Liver (tissue), 8 donors: ENCODE measurements at regions not wholly inside any gene's neighbourhood (a gene's known extent, or its start where the extent isn't known, plus 50 kb on each side); places are given as distances from the start of the nearest gene placed in this dataset.

Experiments used
- DNase-seq: peaks from one replicate; pipeline ENCODE4 v3.0.0-alpha.2; 2017; ENCODE audit warnings: low spot score
- H3K27ac ChIP-seq, 2 donors: one replicate each; pipeline ENCODE4 v1.7.0; 2013; ENCODE audit warnings: inconsistent platforms in 2 of 2, low read length in 2 of 2, control low read depth in 1 of 2, low read depth in 1 of 2, mild to moderate bottlenecking in 1 of 2
- H3K27me3 ChIP-seq, 4 donors: one replicate each; pipeline versions ENCODE4 v1.6.1 to v1.7.0; 2013; ENCODE audit warnings: low read length in 3 of 4, inconsistent platforms in 1 of 4, mild to moderate bottlenecking in 1 of 4, moderate library complexity in 1 of 4; ENCODE audit not compliant: control insufficient read depth in 4 of 4, insufficient read depth in 4 of 4
- H3K36me3 ChIP-seq, 4 donors: one replicate each; pipeline versions ENCODE4 v1.6.1 to v1.7.0; 2013; ENCODE audit warnings: low read length in 3 of 4, mild to moderate bottlenecking in 3 of 4, low read depth in 1 of 4, moderate library complexity in 1 of 4; ENCODE audit not compliant: control insufficient read depth in 4 of 4, insufficient read depth in 3 of 4
- H3K4me1 ChIP-seq, 4 donors: one replicate each; pipeline versions ENCODE4 v1.6.1 to v1.7.0; 2013; ENCODE audit warnings: low read length in 3 of 4, mild to moderate bottlenecking in 3 of 4, moderate library complexity in 1 of 4; ENCODE audit not compliant: control insufficient read depth in 4 of 4, insufficient read depth in 4 of 4
- H3K4me3 ChIP-seq, 3 donors: one replicate each; pipeline versions ENCODE4 v1.6.1 to v1.7.0; 2013; ENCODE audit warnings: low read length in 3 of 3, control low read depth in 1 of 3, low read depth in 1 of 3, mild to moderate bottlenecking in 1 of 3
- H3K9ac ChIP-seq, 2 donors: one replicate each; pipeline ENCODE4 v1.7.0; 2013; ENCODE audit warnings: low read length in 2 of 2, mild to moderate bottlenecking in 2 of 2, moderate library complexity in 2 of 2, control low read depth in 1 of 2, low read depth in 1 of 2
- H3K9me3 ChIP-seq, 4 donors: one replicate each; pipeline versions ENCODE4 v1.6.1 to v1.7.0; 2013; ENCODE audit warnings: low read length in 3 of 4; ENCODE audit not compliant: control insufficient read depth in 4 of 4
- EGR1 ChIP-seq, 2 donors: IDR thresholded peaks; 2 replicates each; pipeline ENCODE4 v1.6.1; 2016 to 2018; ENCODE audit warnings: antibody characterized with exemption in 2 of 2, low read depth in 2 of 2
- FOXA1 ChIP-seq: IDR thresholded peaks from 2 replicates; pipeline ENCODE4 v1.6.1; 2016; ENCODE audit warnings: antibody characterized with exemption
- FOXA2 ChIP-seq: IDR thresholded peaks from 2 replicates; pipeline ENCODE4 v1.6.1; 2016; ENCODE audit warnings: antibody characterized with exemption
- GABPA ChIP-seq, 2 donors: IDR thresholded peaks in 1 of 2; conservative IDR thresholded peaks in 1 of 2; 2 replicates each; pipeline ENCODE4 v1.6.1; 2016; ENCODE audit warnings: antibody characterized with exemption in 2 of 2, mild to moderate bottlenecking in 1 of 2, moderate library complexity in 1 of 2
- HNF4A ChIP-seq, 2 donors: conservative IDR thresholded peaks; 2 replicates each; pipeline ENCODE4 v1.6.1; 2016; ENCODE audit warnings: antibody characterized with exemption in 2 of 2, mild to moderate bottlenecking in 2 of 2
- HNF4G ChIP-seq: IDR thresholded peaks from 2 replicates; pipeline ENCODE4 v1.6.1; 2016; ENCODE audit warnings: antibody characterized with exemption
- JUND ChIP-seq, 2 donors: IDR thresholded peaks; 2 replicates each; pipeline ENCODE4 v1.6.1; 2016; ENCODE audit warnings: antibody characterized with exemption in 2 of 2
- NR2F2 ChIP-seq: IDR thresholded peaks from 2 replicates; pipeline ENCODE4 v1.6.1; 2016; ENCODE audit warnings: antibody characterized with exemption
- RAD21 ChIP-seq, 2 donors: IDR thresholded peaks; 2 replicates each; pipeline ENCODE4 v1.6.1; 2016; ENCODE audit warnings: antibody characterized with exemption in 2 of 2, mild to moderate bottlenecking in 2 of 2
- RXRA ChIP-seq, 2 donors: IDR thresholded peaks; 2 replicates each; pipeline ENCODE4 v1.6.1; 2017 to 2018; ENCODE audit warnings: antibody characterized with exemption in 2 of 2, mild to moderate bottlenecking in 1 of 2
- SP1 ChIP-seq: IDR thresholded peaks from 2 replicates; pipeline ENCODE4 v1.6.1; 2018; ENCODE audit warnings: antibody characterized with exemption, mild to moderate bottlenecking
- TAF1 ChIP-seq: conservative IDR thresholded peaks from 2 replicates; pipeline ENCODE4 v1.6.1; 2016; ENCODE audit warnings: antibody characterized with exemption, mild to moderate bottlenecking
- YY1 ChIP-seq: IDR thresholded peaks from 2 replicates; pipeline ENCODE4 v1.6.1; 2016; ENCODE audit warnings: antibody characterized with exemption, mild to moderate bottlenecking
- WGBS: extraction: QIAGEN DNeasy Blood & Tissue Kit; methylation state at CpG from one replicate; pipeline ENCODE4 v1.1.7; 2013; 5-methylcytosine and 5-hydroxymethylcytosine counted together
- TF ChIP-seq, protein P1 (sequence below): IDR thresholded peaks from 2 replicates; pipeline ENCODE4 v1.6.1; 2016; ENCODE audit warnings: antibody characterized with exemption
- TF ChIP-seq, protein P2 (sequence below): fragments of 150-350 bp; IDR thresholded peaks from 2 replicates; pipeline ENCODE4 v1.5.1; 2017; ENCODE audit warnings: improper control_type of control experiment, low read depth, low read length; ENCODE audit not compliant: missing input control
- TF ChIP-seq, protein P3 (sequence below): IDR thresholded peaks from 2 replicates; pipeline ENCODE4 v1.6.1; 2016; ENCODE audit warnings: antibody characterized with exemption, mild to moderate bottlenecking
- TF ChIP-seq, protein P4 (sequence below): IDR thresholded peaks from 2 replicates; pipeline ENCODE4 v1.6.1; 2016; ENCODE audit warnings: antibody characterized with exemption
- TF ChIP-seq, protein P5 (sequence below): IDR thresholded peaks from 2 replicates; pipeline ENCODE4 v1.6.1; 2016; ENCODE audit warnings: antibody characterized with exemption
- donor health status: healthy.
- donor health status: healthy.
- donor health status: healthy.
- donor health status: healthy.
- donor health status: healthy.

DNA sequence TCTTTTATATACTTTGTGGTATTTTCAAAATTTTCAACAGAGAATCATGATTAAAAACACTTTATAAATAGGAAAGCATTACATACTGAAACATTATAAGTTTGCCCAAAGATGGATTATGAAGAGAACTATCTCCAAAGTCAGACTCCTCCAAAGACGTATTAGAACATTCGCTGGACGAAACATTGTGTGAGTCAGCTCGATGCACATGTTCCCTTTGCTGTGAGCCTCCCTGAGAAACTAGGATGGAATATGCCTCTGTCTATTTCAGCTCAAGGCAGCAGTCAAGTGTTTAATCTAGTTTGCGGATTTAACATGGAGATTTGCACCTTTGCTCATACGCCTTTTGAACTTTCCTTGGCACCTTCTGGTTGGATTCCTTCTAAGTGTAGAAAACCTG, 92.2 kb upstream of the NCKAP5 start:
- no peak for DNase-seq

DNA sequence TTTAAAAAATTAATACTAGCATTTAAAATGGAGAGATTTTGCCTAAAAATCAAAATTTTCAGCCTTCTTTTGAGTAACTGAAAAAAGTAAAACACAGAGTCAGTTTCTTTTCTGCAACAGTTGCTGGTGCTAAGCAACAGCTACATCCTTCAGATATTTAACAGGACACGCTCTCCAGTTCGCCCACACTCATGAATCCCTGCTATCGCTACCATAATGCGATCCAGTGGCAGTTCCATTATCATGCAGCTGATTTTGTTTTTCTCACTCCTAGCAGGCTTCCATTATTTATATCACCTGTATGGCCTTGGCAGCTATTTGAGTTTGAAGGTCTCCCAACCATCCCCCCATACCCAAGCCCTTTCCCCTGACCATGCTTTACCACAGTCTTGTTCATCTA, 93.1 kb upstream of the NCKAP5 start:
- no peaks in the 10 kb centered on the region for H3K9me3 ChIP-seq

More for the DNA sequence above, 92.2 kb upstream of the NCKAP5 start:
- WGBS, result 96% methylated on average over 6 of the region's 6 CpGs
- Histone ChIP-seq H3K36me3 (no peaks in the 10 kb centered on the region), H3K27ac (no peak overlapping the region), H3K9me3 (no peaks in the 10 kb centered on the region), H3K27me3 (no peaks in the 10 kb centered on the region), H3K4me3 (no peak overlapping the region), H3K9ac (no peak overlapping the region), H3K4me1 (no peaks in the 10 kb centered on the region)
- TF ChIP-seq FOXA2 (no peak), EGR1 (IDR thresholded peaks at IDR 0.05; ENCODE audit: low read depth in 2 of 2) (no peak), SP1 (no peak), RAD21 (IDR thresholded peaks at IDR 0.05) (no peak), GABPA (IDR thresholded peaks at IDR 0.05 in 1 of 2, conservative IDR thresholded peaks at IDR 0.05 in 1 of 2) (no peak), JUND (IDR thresholded peaks at IDR 0.05) (no peak), HNF4G (no peak), FOXA1 (no peak), NR2F2 (no peak), TAF1 (no peak), HNF4A (conservative IDR thresholded peaks at IDR 0.05) (no peak), YY1 (no peak), RXRA (IDR thresholded peaks at IDR 0.05) (no peak)
- TF ChIP-seq, protein P1, sequence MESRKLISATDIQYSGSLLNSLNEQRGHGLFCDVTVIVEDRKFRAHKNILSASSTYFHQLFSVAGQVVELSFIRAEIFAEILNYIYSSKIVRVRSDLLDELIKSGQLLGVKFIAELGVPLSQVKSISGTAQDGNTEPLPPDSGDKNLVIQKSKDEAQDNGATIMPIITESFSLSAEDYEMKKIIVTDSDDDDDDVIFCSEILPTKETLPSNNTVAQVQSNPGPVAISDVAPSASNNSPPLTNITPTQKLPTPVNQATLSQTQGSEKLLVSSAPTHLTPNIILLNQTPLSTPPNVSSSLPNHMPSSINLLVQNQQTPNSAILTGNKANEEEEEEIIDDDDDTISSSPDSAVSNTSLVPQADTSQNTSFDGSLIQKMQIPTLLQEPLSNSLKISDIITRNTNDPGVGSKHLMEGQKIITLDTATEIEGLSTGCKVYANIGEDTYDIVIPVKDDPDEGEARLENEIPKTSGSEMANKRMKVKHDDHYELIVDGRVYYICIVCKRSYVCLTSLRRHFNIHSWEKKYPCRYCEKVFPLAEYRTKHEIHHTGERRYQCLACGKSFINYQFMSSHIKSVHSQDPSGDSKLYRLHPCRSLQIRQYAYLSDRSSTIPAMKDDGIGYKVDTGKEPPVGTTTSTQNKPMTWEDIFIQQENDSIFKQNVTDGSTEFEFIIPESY, result no peak
- TF ChIP-seq, protein P2, sequence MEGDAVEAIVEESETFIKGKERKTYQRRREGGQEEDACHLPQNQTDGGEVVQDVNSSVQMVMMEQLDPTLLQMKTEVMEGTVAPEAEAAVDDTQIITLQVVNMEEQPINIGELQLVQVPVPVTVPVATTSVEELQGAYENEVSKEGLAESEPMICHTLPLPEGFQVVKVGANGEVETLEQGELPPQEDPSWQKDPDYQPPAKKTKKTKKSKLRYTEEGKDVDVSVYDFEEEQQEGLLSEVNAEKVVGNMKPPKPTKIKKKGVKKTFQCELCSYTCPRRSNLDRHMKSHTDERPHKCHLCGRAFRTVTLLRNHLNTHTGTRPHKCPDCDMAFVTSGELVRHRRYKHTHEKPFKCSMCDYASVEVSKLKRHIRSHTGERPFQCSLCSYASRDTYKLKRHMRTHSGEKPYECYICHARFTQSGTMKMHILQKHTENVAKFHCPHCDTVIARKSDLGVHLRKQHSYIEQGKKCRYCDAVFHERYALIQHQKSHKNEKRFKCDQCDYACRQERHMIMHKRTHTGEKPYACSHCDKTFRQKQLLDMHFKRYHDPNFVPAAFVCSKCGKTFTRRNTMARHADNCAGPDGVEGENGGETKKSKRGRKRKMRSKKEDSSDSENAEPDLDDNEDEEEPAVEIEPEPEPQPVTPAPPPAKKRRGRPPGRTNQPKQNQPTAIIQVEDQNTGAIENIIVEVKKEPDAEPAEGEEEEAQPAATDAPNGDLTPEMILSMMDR, result no peak
- TF ChIP-seq, protein P3, sequence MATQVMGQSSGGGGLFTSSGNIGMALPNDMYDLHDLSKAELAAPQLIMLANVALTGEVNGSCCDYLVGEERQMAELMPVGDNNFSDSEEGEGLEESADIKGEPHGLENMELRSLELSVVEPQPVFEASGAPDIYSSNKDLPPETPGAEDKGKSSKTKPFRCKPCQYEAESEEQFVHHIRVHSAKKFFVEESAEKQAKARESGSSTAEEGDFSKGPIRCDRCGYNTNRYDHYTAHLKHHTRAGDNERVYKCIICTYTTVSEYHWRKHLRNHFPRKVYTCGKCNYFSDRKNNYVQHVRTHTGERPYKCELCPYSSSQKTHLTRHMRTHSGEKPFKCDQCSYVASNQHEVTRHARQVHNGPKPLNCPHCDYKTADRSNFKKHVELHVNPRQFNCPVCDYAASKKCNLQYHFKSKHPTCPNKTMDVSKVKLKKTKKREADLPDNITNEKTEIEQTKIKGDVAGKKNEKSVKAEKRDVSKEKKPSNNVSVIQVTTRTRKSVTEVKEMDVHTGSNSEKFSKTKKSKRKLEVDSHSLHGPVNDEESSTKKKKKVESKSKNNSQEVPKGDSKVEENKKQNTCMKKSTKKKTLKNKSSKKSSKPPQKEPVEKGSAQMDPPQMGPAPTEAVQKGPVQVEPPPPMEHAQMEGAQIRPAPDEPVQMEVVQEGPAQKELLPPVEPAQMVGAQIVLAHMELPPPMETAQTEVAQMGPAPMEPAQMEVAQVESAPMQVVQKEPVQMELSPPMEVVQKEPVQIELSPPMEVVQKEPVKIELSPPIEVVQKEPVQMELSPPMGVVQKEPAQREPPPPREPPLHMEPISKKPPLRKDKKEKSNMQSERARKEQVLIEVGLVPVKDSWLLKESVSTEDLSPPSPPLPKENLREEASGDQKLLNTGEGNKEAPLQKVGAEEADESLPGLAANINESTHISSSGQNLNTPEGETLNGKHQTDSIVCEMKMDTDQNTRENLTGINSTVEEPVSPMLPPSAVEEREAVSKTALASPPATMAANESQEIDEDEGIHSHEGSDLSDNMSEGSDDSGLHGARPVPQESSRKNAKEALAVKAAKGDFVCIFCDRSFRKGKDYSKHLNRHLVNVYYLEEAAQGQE, result no peak
- TF ChIP-seq, protein P4, sequence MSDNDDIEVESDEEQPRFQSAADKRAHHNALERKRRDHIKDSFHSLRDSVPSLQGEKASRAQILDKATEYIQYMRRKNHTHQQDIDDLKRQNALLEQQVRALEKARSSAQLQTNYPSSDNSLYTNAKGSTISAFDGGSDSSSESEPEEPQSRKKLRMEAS, result no peak
- TF ChIP-seq, protein P5, sequence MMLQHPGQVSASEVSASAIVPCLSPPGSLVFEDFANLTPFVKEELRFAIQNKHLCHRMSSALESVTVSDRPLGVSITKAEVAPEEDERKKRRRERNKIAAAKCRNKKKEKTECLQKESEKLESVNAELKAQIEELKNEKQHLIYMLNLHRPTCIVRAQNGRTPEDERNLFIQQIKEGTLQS, result no peak

More for the DNA sequence above, 93.1 kb upstream of the NCKAP5 start:
- Histone ChIP-seq H3K36me3 (no peaks in the 10 kb centered on the region), H3K4me3 (no peak overlapping the region), H3K9ac (no peak overlapping the region), H3K27ac (no peak overlapping the region), H3K27me3 (no peaks in the 10 kb centered on the region), H3K4me1 (no peaks in the 10 kb centered on the region)
- WGBS, result 97% methylated on average over 4 of the region's 4 CpGs
- TF ChIP-seq, protein P4, result no peak
- no peak for TF ChIP-seq FOXA1
- DNase-seq, result no peak
